OCI-LY7 (cell line): ENCODE measurements at regions not wholly inside any gene's neighbourhood (a gene's known extent, or its start where the extent isn't known, plus 50 kb on each side); places are given as distances from the start of the nearest gene placed in this dataset.

Source experiments
- BruUV-seq: library from RNA; stranded (reverse); fragments of 400-500 nt; replicated peaks from 2 replicates; lab custom pipeline; 2021; lab: Mats Ljungman, UMichigan
- CTCF ChIA-PET: fragments of 300-600 bp; sonication (Branson Sonifier 250); formaldehyde crosslinking; loops from one replicate; lab custom pipeline; 2022; ENCODE audit warnings: antibody characterized with exemption; ENCODE audit not compliant: unreplicated experiment; lab: Charles Lee
- POLR2A ChIA-PET: fragments of 300-600 bp; sonication (Branson Sonifier 250); formaldehyde crosslinking; loops from one replicate; lab custom pipeline; 2022; ENCODE audit warnings: antibody characterized with exemption; lab: Charles Lee
- DNase-seq: peaks from one replicate; pipeline ENCODE4 v3.0.0-alpha.2; 2015; ENCODE audit warnings: low spot score
- H2AFZ ChIP-seq: fragments of 200-600 bp; sonication (generic), shearing (Covaris generic); 2 replicates; pipeline ENCODE4 v1.6.1; 2014; ENCODE audit warnings: mild to moderate bottlenecking, antibody characterized with exemption, low read length, moderate library complexity
- H3K27ac ChIP-seq: fragments of 200-600 bp; sonication (generic); 2 replicates; pipeline ENCODE4 v1.5.1; 2014; ENCODE audit warnings: mixed run types, low read depth, mild to moderate bottlenecking, moderate library complexity, low read length, inconsistent platforms; ENCODE audit not compliant: poor library complexity, severe bottlenecking
- H3K36me3 ChIP-seq: fragments of 200-600 bp; sonication (generic); 2 replicates; pipeline ENCODE4 v1.6.1; 2014; ENCODE audit warnings: mild to moderate bottlenecking, antibody characterized with exemption, low read length, moderate library complexity, mixed read lengths; ENCODE audit not compliant: insufficient read depth
- H3K4me1 ChIP-seq: fragments of 200-600 bp; sonication (generic); 2 replicates; pipeline ENCODE4 v1.5.1; 2014; ENCODE audit warnings: mild to moderate bottlenecking, low read length; ENCODE audit not compliant: insufficient read depth, poor library complexity, severe bottlenecking
- H3K4me2 ChIP-seq: fragments of 200-600 bp; sonication (generic); 2 replicates; pipeline ENCODE4 v1.6.1; 2014; ENCODE audit warnings: mild to moderate bottlenecking, low read length
- H3K4me3 ChIP-seq: fragments of 200-600 bp; sonication (generic); 2 replicates; pipeline ENCODE4 v1.5.1; 2014; ENCODE audit warnings: mild to moderate bottlenecking, low read depth, low read length; ENCODE audit not compliant: poor library complexity, severe bottlenecking
- H3K79me2 ChIP-seq: fragments of 200-600 bp; sonication (generic); 2 replicates; pipeline ENCODE4 v1.6.1; 2016; ENCODE audit warnings: low read depth, mild to moderate bottlenecking, low read length, moderate library complexity, mixed read lengths; ENCODE audit not compliant: insufficient read depth
- H3K9me2 ChIP-seq: fragments of 200-600 bp; sonication (generic); 2 replicates; pipeline ENCODE4 v1.6.1; 2016; ENCODE audit warnings: mild to moderate bottlenecking, low read length, mixed read lengths; ENCODE audit not compliant: insufficient read depth
- H3K9me3 ChIP-seq: fragments of 200-600 bp; sonication (generic); 2 replicates; pipeline ENCODE4 v1.6.1; 2014; ENCODE audit warnings: mild to moderate bottlenecking, mixed run types, low read length, mixed read lengths
- H4K20me1 ChIP-seq: fragments of 200-600 bp; sonication (generic); 2 replicates; pipeline ENCODE4 v1.6.1; 2014; ENCODE audit warnings: mild to moderate bottlenecking, antibody characterized with exemption, low read length, moderate library complexity, mixed read lengths; ENCODE audit not compliant: insufficient read depth
- EZH2phosphoT487 ChIP-seq: fragments of 200-600 bp; sonication (generic); IDR thresholded peaks from 2 replicates; pipeline ENCODE4 v1.6.1; 2018; ENCODE audit warnings: low read depth, borderline replicate concordance, mild to moderate bottlenecking, mixed run types, antibody characterized with exemption, low read length, moderate library complexity, mixed read lengths
- intact Hi-C: fragments of 100-400 bp; cut with micrococcal nuclease; formaldehyde crosslinking; loops from one replicate; pipeline ENCODE4 v1.10.0; 2022; ENCODE audit not compliant: unreplicated experiment
- TF ChIP-seq, protein P1 (sequence below): fragments of 200-600 bp; sonication (generic); conservative IDR thresholded peaks from 2 replicates; pipeline ENCODE4 v1.5.1; 2014; ENCODE audit warnings: mild to moderate bottlenecking, antibody characterized with exemption, low read length, moderate library complexity, mixed read lengths

GRCh38 chr10:28130267-28130666 lies 131.4 kb upstream of the ODAD2 start:
- DNase-seq, result no peak
- ChIA-PET CTCF (no interaction called here), POLR2A (interaction anchor here (0.6 to 1.5 kb wide), 4 partner anchors 9 to 68 kb away, joined by 3 to 4 read pairs (median 3); no protein-coding TSS in a partner anchor)
- Histone ChIP-seq H3K4me2 (no peak overlapping the region), H3K27ac (no peak overlapping the region), H3K79me2 (no peaks in the 10 kb centered on the region), H3K9me2 (no peaks in the 10 kb centered on the region; the same call in 1 of the 2 replicates), H2AFZ (no peak overlapping the region), H3K4me1 (no peaks in the 10 kb centered on the region), H4K20me1 (no peaks in the 10 kb centered on the region), H3K4me3 (no peak overlapping the region), H3K36me3 (no peaks in the 10 kb centered on the region), H3K9me3 (no peaks in the 10 kb centered on the region)
- intact Hi-C loops, result no loop called here
- TF ChIP-seq EZH2phosphoT487, result no peak
- TF ChIP-seq, protein P1, sequence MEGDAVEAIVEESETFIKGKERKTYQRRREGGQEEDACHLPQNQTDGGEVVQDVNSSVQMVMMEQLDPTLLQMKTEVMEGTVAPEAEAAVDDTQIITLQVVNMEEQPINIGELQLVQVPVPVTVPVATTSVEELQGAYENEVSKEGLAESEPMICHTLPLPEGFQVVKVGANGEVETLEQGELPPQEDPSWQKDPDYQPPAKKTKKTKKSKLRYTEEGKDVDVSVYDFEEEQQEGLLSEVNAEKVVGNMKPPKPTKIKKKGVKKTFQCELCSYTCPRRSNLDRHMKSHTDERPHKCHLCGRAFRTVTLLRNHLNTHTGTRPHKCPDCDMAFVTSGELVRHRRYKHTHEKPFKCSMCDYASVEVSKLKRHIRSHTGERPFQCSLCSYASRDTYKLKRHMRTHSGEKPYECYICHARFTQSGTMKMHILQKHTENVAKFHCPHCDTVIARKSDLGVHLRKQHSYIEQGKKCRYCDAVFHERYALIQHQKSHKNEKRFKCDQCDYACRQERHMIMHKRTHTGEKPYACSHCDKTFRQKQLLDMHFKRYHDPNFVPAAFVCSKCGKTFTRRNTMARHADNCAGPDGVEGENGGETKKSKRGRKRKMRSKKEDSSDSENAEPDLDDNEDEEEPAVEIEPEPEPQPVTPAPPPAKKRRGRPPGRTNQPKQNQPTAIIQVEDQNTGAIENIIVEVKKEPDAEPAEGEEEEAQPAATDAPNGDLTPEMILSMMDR, result no peak
- no TSS peak for BruUV-seq

DNA sequence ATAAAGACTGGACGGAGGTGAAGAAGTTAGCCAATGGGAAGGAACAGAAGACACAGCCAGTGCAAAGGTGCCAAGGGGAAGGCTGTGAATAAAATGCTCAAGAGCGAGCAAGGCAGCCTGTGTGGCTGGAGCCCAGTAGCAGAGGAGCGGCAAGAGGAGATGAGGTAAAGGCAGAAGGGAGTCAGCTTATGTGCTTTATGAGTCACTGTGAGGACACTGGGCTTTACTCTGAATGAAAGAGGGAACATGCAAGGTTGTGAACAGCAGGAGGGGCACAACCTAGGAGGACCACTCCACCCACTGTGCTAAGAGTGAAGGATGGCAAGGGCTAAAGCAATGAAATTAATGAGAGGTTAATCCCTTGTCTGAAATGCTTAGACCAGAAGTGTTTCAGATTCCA lies 129.0 kb upstream of the ODAD2 start:
- Histone ChIP-seq H3K4me3 (no peak overlapping the region), H2AFZ (no peak overlapping the region), H3K27ac (no peak overlapping the region), H4K20me1 (no peaks in the 10 kb centered on the region), H3K9me3 (no peaks in the 10 kb centered on the region), H3K79me2 (no peaks in the 10 kb centered on the region), H3K4me1 (no peaks in the 10 kb centered on the region), H3K4me2 (no peak overlapping the region), H3K36me3 (peaks cover 9% of the 10 kb centered on the region; the same call in 1 of the 2 replicates), H3K9me2 (no peaks in the 10 kb centered on the region; the same call in 1 of the 2 replicates)
- ChIA-PET POLR2A (interaction anchor here (1.4 kb wide), 1 partner anchor 31 kb away, joined by 4 read pairs; no protein-coding TSS in a partner anchor), CTCF (no interaction called here)
- no TSS peak for BruUV-seq
- TF ChIP-seq EZH2phosphoT487, result no peak
- TF ChIP-seq, protein P1, result no peak
- intact Hi-C loops, result no loop called here
- DNase-seq, result no peak

- Histone ChIP-seq H3K4me1 (no peaks in the 10 kb centered on the region), H3K9me3 (no peaks in the 10 kb centered on the region), H4K20me1 (no peaks in the 10 kb centered on the region), H3K9me2 (no peaks in the 10 kb centered on the region; the same call in 1 of the 2 replicates), H3K36me3 (peaks cover 10% of the 10 kb centered on the region; the same call in 1 of the 2 replicates), H2AFZ (no peak overlapping the region), H3K79me2 (no peaks in the 10 kb centered on the region), H3K27ac (no peak overlapping the region), H3K4me3 (no peak overlapping the region), H3K4me2 (no peak overlapping the region)
- no TSS peak for BruUV-seq
- CTCF ChIA-PET, result no interaction called here
- intact Hi-C loops, result no loop called here
- DNase-seq, result no peak
- POLR2A ChIA-PET, result interaction anchor here (0.6 kb wide), 1 partner anchor 292 kb away, joined by 3 read pairs; no protein-coding TSS in a partner anchor
- no peak for TF ChIP-seq EZH2phosphoT487
- TF ChIP-seq, protein P1, result no peak
Measured at GRCh38 chr10:28125701-28126100, 126.8 kb upstream of the ODAD2 start.
